Right lobe of liver (tissue), 4 donors: ENCODE measurements at regions not wholly inside any gene's neighbourhood (a gene's known extent, or its start where the extent isn't known, plus 50 kb on each side); places are given as distances from the start of the nearest gene placed in this dataset.

Experiments
- POLR2A ChIP-seq: fragments of 450-650 bp; IDR thresholded peaks from one replicate; pipeline ENCODE4 v1.6.1; 2017; ENCODE audit warnings: antibody characterized with exemption, mild to moderate bottlenecking
- TF ChIP-seq, protein P1 (sequence below), 4 donors: fragments of 200-600 bp in 3 of 4; fragments of 450-650 bp in 1 of 4; IDR thresholded peaks; one replicate each; pipeline versions ENCODE4 v1.5.1 to v1.8.0; 2016 to 2022; ENCODE audit warnings: antibody characterized with exemption in 4 of 4, mild to moderate bottlenecking in 2 of 4
- donor health status: DM: no; HTN: no; CAD: no.
- donor health status: DM: no; HTN: no; CAD: no.
- donor health status: DM: no; HTN: yes; CAD: no.

DNA sequence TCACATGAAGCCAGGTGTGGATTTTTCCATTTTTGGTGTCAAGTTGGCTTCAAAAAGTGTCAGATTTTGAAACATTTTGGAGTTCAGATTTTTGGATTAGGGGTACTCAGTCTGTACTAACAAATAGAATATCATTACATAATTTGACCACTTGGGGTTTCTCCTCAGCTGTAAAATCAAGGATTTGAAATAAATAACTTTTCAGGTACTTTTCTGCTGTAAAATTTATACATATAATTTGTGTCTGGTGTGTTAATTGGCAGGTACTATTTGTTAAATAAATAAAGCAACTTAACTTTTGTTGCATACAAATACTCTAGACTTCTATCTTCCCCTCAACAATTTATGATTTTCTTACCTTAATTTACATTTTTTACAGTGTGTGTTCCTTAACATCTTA, 234.1 kb upstream of the PRICKLE1 start:
- TF ChIP-seq POLR2A, result no peak
- TF ChIP-seq, protein P1, sequence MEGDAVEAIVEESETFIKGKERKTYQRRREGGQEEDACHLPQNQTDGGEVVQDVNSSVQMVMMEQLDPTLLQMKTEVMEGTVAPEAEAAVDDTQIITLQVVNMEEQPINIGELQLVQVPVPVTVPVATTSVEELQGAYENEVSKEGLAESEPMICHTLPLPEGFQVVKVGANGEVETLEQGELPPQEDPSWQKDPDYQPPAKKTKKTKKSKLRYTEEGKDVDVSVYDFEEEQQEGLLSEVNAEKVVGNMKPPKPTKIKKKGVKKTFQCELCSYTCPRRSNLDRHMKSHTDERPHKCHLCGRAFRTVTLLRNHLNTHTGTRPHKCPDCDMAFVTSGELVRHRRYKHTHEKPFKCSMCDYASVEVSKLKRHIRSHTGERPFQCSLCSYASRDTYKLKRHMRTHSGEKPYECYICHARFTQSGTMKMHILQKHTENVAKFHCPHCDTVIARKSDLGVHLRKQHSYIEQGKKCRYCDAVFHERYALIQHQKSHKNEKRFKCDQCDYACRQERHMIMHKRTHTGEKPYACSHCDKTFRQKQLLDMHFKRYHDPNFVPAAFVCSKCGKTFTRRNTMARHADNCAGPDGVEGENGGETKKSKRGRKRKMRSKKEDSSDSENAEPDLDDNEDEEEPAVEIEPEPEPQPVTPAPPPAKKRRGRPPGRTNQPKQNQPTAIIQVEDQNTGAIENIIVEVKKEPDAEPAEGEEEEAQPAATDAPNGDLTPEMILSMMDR (IDR thresholded peaks at IDR 0.05), result no peak
